IPS-11a (cell line): ENCODE measurements at regions not wholly inside any gene's neighbourhood (a gene's known extent, or its start where the extent isn't known, plus 50 kb on each side); places are given as distances from the start of the nearest gene placed in this dataset.
"Not testable (repeated sequence)": the region's sequence is repeated elsewhere in the genome, so short reads cannot be mapped to it uniquely, and the experiment has no call there.

Experiments
- H3K4me3 ChIP-seq: one replicate; pipeline ENCODE4 v1.5.1; 2013; ENCODE audit warnings: low read depth, low read length, control low read depth

GRCh38 chr5:77871946-77872345 lies 95.8 kb upstream of the TBCA start:
- H3K4me3 ChIP-seq: no peak overlapping the region

GRCh38 chr5:77871016-77871415 lies 94.9 kb upstream of the TBCA start:
- no peak overlapping the region for H3K4me3 ChIP-seq

GRCh38 chr5:77869116-77869798 lies 93.1 kb upstream of the TBCA start:
- H3K4me3 ChIP-seq: no peak overlapping the region

- no peak overlapping the region for H3K4me3 ChIP-seq
These were observed 91.8 kb upstream of the TBCA start for GRCh38 chr5:77867914-77868313.

- H3K4me3 ChIP-seq: no peak overlapping the region
These were observed 91.1 kb upstream of the TBCA start for GRCh38 chr5:77867194-77867691.

GRCh38 chr5:77866198-77866597 lies 90.1 kb upstream of the TBCA start:
- H3K4me3 ChIP-seq: no peak overlapping the region

- no peak overlapping the region for H3K4me3 ChIP-seq
These were observed 88.9 kb upstream of the TBCA start for GRCh38 chr5:77864997-77865396.

- no peak overlapping the region for H3K4me3 ChIP-seq
These were observed 87.0 kb upstream of the TBCA start for GRCh38 chr5:77863181-77863580.

GRCh38 chr5:77861576-77861975 lies 85.4 kb upstream of the TBCA start:
- H3K4me3 ChIP-seq: no peak overlapping the region

GRCh38 chr5:77859306-77859705 lies 83.2 kb upstream of the TBCA start:
- no peak overlapping the region for H3K4me3 ChIP-seq

- H3K4me3 ChIP-seq: not testable (repeated sequence)
These were observed 82.5 kb upstream of the TBCA start for GRCh38 chr5:77858678-77859077.

- no peak overlapping the region for H3K4me3 ChIP-seq
These were observed 79.2 kb upstream of the TBCA start for GRCh38 chr5:77855369-77855768.

GRCh38 chr5:77853353-77853907 lies 77.3 kb upstream of the TBCA start:
- no peak overlapping the region for H3K4me3 ChIP-seq

GRCh38 chr5:77852514-77853352 lies 76.6 kb upstream of the TBCA start:
- H3K4me3 ChIP-seq: peak overlapping the region; percentile 38

- H3K4me3 ChIP-seq: peak overlapping the region; percentile 18
These were observed 76.0 kb upstream of the TBCA start for GRCh38 chr5:77852068-77852513.

- H3K4me3 ChIP-seq: peak overlapping the region; percentile 56
These were observed 75.3 kb upstream of the TBCA start for GRCh38 chr5:77851176-77852067.

- H3K4me3 ChIP-seq: no peak overlapping the region
These were observed 74.5 kb upstream of the TBCA start for GRCh38 chr5:77850536-77851175.

- H3K4me3 ChIP-seq: no peak overlapping the region
These were observed 73.3 kb upstream of the TBCA start for GRCh38 chr5:77849308-77849900.

- no peak overlapping the region for H3K4me3 ChIP-seq
These were observed 71.7 kb upstream of the TBCA start for GRCh38 chr5:77847814-77848290.

GRCh38 chr5:77847129-77847460 lies 71.0 kb upstream of the TBCA start:
- no peak overlapping the region for H3K4me3 ChIP-seq
